ENCODE measurements at regions not wholly inside any gene's neighbourhood (a gene's known extent, or its start where the extent isn't known, plus 50 kb on each side); places are given as distances from the start of the nearest gene placed in this dataset.
"Not testable (repeated sequence)": the region's sequence is repeated elsewhere in the genome, so short reads cannot be mapped to it uniquely, and the experiment has no call there.

DNA sequence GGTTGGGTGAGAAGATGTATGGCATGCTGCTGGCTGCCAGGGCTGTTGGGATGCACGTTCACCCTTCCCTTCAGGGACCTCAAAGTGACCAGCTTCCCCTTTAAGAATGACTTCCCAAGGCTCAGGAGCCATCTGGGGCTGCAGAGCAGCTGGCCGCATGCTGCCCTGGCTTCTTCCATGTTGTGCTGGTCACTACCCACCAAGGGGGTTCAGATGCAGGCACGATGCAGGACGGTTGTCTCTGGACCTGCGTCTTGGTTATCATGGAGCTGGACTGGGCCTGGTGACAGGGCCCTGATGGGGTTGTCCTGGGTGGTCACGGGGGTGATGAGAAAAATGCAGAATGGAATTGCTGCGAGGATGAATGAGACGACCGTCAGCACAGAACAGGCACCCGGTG is 297.8 kb downstream of the POTED start:
- DNase-seq: not testable (repeated sequence)

DNA sequence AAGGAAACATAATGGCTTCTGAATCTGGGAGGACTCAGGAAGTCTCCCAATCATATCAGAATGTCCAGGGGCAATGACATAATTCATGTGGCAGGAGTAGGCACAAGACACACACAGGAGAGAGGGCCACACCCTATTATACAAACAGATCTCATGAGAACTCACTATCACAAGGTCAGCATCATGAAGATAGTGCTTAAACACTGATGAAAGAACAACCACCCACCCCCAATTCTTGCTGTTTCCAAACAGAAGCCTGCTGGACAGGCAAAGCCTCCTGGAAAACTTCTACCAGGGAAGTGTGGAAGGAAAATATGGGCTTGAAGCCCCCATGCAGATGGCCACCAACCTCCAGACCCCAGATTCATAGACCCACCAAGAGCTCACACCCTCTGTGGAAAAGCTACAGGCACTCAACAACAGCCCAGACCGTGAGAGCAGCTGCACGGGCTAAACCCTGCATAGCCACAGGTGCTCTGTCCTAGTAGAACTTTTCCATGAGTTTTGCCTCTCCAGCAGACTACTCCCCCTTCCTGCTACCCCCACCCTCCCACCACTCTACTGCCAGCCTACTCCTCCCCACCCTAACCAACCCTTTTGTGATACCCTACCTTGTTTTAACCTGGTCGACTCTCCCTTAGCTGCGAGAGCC is 287.1 kb downstream of the POTED start:
- DNase-seq: not testable (repeated sequence)

DNA sequence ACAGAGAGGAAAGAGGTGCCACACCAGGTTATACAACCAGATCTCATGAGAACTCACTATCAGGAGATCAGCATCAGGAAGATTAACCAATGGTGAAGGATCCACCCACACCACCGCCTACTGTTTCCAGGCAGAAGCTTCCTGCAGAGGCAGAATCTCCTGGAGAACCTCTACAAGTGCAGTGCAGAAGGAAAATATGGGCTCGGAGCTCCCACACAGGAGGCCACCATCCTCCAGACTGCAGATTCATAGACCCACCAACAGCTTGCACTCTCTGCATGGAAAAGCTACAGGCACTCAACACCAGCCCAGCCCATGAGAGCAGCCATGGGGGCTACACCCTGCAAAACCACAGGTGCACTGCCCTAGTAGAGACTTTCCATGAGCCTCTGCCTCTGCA is 284.0 kb downstream of the POTED start:
- not testable (repeated sequence) for DNase-seq

DNA sequence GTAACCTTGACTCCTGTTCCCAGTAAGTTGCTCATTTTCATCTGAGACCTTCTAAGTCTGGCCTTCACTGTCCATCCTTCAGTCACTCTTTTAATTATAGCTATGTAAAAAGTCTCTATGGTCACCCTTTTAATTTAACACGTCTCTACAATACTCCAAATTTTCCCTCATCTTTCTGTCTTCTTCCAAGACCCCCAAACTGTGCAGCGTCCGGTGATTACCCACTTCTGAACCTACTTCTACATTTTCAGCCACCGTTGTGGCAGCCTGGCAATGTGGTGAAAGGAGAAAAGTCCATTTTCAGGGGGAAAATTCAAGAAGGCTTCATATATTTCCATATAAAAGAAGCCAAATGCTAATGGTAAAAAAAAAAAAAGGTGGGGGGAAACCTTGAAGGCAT is 283.4 kb downstream of the POTED start:
- DNase-seq: not testable (repeated sequence)

DNA sequence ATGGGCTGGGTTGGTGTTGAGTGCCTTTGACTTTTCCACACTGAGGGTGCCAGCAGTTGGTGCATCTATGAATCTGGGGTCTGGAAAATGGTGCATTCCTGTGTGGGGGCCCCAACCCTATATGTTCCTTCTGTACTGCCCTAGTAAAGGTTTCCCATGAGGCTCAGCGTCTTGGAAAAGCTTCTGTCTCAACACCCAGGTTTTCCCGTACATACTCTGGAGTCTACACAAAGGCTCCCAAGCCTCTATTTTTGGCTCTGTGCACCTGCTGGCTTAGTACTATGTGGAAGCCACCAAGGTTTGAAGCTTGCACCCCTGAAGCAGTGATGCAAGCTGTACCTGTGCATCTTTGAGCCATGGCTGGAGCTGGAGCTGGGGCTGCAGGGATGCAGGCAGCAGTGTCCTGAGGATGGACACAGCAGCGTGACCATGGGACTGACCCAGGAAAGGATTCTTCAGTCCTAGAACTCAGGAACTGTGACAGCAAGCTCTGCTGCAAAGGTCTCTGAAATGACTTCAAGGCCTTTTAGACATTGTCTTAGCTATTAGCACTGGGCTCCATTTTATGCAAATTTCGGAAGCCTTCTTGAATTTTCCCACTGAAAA is 282.7 kb downstream of the POTED start:
- DNase-seq: not testable (repeated sequence)

DNA sequence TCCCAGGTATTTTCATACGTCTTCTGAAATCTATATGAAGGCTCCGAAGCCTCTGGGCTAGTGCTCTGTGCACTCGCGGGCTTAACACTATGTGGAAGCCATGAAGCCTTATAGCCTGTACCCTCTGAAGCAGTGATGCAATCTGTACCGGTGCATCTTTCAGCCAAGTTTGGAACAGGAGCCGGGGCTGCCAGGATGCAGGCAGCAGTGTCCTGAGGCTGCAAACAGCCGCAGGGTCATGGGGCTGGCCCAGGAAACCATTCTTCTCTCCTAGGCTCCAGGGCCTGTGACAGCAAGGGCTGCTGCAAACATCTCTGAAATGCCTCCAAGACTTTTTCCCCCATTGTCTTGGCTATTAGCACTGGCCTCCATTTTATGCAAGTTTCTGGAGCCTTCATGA is 279.6 kb downstream of the POTED start:
- DNase-seq: not testable (repeated sequence)

DNA sequence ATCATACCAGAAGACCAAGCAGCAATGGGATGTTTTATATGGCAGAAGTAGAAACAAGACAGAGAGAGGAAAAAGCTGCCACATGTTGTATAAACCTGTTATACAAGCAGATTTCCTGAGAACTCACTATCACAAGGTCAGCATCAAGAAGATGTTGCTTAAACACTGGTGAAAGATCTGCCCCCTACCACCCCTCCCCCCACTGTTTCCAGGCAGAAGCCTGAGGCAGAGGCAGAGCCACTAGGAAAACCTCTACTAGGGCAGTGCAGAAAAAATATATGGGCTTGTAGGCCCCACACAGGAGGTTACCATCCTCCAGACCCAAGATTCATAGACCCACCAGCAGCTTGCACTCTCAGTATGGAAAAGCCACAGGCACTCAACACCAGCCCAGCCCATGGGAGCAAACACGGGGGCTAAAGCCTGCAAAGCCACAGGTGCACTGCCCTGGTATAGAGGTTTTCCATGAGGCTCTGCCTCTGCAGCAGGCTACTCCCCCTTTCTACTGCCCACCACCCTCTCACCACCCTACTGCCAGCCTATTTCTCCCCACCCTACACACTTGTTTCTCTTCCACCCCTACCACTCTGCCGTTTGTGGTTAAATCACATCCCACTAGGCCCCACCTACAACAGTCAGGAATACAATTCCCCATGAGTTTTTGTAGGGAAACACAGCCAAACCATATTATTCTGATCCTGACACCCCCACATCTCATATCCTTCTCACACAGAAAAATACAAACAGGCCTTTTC is 274.2 kb downstream of the POTED start:
- not testable (repeated sequence) for DNase-seq

DNA sequence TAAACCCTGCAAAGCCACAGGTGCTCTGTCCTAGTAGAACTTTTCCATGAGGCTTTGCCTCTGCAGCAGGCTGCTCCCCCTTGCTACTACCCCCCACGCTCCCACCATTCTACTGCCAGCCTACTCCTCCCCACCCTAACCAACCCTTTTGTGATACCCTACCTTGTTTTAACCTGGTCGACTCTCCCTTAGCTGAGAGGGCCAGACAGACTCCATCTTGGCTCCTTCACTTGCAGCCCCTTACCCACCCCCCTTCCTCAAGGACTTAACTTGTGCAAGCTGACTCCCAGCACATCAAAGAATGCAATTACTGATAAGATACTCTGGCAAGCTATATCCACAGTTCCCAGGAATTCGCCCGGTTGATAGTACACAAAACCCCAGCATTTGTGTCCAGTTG is 267.9 kb downstream of the POTED start:
- DNase-seq: not testable (repeated sequence)

DNA sequence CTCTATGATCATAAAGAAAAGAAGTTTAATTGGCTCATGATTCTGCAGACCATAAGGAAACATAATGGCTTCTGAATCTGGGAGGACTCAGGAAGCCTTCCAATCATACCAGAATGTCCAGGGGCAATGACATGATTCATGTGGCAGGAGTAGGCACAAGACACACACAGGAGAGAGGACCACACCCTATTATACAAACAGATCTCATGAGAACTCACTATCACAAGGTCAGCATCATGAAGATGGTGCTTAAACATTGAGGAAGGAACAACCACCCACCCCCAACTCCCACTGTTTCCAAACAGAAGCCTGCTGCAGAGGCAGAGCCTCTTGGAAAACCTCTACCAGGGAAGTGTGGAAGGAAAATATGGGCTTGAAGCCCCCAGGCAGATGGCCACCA is 267.4 kb downstream of the POTED start:
- DNase-seq: not testable (repeated sequence)

DNA sequence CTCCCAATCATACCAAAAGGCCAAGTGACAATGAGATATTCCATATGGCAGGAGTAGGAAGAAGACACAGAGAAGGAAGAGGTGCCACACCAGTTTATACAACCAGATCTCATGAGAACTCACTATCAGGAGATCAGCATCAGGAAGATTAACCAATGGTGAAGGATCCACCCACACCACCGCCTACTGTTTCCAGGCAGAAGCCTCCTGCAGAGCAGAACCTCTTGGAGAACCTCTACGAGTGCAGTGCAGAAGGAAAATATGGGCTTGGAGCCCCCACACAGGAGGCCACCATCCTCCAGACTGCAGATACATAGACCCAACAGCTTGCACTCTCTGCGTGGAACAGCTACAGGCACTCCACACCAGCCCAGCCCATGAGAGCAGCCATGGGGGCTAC is 264.4 kb downstream of the POTED start:
- DNase-seq: not testable (repeated sequence)

DNA sequence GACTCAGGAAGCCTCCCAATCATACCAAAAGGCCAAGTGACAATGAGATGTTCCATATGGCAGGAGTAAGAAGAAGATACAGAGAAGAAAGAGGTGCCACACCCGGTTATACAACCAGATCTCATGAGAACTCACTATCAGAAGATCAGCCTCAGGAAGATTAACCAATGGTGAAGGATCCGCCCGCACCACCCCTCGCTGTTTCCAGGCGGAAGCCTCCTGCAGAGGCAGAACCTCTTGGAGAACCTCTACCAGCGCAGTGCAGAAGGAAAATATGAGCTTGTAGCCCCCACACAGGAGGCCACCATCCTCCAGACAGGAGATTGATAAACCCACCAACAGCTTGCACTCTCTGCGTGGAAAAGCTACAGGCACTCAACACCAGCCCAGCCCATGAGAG is 245.1 kb downstream of the POTED start:
- DNase-seq: no peak

DNA sequence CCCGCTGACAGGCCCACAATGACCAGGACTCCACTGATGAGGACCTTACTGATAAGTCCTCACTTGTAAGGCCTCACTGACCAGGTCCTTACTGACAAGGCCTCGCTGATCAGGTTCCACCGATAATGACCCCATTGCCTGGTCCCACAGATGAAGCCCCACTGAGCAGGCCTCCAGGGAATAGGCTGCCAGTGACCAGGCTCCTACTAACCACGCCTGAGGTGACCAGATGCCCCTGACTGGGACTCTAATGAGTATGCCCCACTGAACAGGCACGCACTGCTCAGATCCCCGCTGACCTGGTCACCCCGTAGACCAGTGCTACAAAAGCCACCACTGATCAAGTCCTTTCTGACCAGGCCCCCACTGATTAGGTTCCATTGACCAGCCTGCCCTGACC is 241.2 kb downstream of the POTED start:
- DNase-seq: not testable (repeated sequence)

DNA sequence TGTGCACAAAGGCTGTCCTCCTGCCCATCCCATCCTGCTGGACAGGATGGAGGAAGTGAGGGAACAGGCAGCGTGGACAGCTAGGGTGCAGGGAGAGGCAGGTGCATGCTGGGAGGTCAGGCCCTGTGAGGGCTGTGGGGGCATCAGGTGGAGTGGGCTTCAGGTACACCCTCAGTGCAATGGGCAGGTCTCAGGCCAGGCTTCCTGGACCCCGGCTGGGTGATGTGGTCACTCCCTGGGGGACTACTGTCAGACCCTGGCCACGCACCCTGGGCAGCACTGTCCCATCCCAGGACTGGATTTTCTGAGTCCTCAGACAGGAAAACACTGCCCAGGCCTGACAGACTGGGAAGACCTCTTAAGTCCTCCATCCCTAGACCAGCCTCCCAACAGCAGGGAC is 239.9 kb downstream of the POTED start:
- DNase-seq: not testable (repeated sequence)

DNA sequence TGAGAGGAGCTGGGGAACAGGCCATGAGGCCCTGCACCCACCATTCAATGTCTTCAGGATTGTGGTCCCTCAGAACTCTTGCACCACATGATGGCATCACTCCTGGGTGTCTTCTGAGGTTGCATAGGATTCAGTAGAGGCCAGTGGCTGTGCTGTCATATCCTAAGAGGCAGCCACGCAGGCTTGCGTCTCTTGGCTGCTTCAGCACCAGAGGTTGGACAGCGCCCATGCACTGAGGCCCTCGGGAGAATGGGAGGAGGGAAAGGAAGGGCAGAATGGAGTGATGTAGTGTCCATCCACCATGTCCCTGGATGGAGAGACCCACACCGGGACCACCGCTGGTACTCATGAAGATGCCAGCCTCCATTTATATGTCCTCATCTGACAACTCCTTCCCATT is 237.1 kb downstream of the POTED start:
- peak in 1 of 2 experiments; percentile 2 for DNase-seq

DNA sequence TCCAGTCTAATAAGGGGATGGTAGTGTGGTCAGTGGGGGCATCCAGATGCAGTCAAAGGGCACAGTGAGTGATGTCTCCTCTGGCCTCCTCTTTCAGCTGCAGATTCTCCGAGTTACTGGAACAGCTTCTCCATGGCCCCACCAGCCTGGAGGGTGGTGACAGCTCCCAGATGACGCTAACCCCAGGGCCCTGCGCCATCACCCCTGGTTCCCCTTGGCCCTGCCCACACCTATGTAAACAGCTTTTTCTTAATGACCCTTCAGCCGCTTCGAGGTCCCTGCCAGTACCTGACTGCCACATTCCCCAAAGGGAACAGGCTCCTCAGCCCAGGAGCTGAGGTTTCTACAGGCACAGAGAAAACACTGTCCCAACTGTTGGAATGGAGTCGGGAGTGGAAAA is 235.0 kb downstream of the POTED start:
- DNase-seq: not testable (repeated sequence)

DNA sequence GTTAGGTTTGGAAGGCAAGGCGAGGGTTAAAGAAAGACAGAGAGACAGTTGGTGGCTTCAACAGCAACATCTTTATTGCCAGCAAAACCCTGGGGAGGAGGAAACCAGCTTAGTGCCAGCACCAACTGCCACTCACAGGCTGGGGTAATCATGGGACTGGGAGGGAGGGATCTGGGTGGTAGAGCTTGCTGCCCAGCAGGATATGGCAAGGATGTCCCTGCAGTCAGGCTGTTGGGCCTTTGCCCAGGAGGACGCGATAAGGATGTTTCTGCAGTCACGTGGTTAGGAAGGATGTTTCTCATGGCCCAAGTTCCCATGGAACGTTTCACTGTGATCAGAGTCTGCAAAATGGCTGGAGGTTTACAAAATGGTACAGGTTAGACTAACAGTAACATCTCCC is 233.5 kb downstream of the POTED start:
- DNase-seq: not testable (repeated sequence)

DNA sequence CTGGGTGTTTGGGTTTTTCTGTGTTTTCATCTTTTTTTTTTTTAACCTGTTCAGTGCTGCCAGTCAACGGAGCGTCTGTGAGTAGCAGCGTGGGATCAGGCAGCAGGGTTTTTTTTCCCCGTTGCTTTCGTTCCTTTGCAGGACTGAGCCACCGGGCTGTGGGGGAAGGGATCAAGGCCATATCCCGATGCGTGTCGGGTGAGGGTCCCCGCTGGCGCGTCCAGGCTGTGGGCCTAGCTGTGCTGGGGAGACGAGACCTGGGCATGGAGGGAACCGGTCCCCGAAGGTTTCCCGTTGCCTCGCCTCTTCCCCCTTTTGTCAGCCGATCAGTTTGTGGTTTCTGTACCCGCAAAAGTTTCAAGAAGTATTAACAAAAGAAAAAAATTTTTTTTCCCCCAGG is 218.1 kb downstream of the POTED start:
- DNase-seq: not testable (repeated sequence)

DNA sequence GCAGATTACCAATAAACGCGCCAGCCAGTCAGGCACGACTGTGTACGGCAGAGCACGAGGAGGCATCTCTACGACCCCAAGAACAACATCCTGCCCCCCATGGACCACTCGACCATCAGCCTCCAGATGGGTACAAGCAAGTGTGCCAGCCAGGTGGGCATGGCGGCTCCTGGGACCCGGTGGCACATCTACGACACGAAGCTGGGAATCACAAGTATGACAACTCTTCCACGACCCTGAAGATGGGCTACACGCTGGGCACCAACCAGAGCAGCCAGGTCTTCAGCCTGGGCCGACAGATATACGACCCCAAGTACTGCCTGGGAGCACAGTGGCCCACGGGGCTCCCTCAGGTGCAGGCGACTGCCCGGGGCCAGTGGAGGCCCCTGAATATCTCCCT is 217.6 kb downstream of the POTED start:
- no peak for DNase-seq

DNA sequence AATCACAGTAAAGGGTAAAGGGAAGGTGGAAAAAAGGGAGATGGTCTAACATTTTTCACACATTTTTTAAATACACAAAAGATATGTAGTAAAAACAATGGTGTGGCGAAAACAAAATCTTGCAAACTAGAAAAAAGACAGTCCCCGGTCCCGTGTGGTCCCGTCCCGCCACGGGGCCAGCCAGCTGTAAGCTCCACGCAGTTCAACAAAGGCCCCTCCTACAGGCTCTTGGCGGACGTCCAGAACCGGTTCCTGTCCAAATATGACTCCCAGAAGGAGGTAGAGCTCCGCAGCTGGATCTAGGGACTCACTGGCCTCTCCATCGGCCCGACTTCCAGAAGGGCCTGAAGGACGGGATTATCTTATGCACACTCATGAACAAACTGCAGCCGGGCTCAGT is 216.9 kb downstream of the POTED start:
- not testable (repeated sequence) for DNase-seq

DNA sequence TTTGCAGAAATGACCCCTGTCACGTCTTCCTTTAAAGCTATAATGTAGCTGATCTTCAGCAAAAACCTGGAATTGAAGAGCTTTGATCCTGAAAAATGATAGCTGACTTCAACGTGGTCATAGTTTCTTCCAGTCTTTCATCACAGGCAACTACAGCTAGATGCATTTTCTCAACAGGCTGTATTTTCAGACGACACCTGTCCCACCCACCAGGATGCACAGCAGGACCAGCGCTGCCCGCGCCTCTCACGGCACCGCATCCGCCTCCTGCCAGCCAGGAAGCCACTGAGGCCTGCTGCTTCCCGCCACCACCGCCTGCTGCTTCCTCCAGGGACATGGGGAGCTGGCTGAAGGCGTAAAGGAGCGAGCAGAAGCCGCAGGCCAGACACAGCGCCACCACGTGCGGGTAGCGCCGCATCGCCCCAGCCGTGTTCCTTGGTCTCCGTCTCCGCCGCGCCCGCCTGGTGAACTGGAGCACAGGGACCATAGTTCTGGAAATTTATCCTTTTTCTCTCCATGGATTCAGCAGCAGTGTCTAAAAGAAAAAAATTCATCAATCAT is 215.7 kb downstream of the POTED start:
- DNase-seq: not testable (repeated sequence)

DNA sequence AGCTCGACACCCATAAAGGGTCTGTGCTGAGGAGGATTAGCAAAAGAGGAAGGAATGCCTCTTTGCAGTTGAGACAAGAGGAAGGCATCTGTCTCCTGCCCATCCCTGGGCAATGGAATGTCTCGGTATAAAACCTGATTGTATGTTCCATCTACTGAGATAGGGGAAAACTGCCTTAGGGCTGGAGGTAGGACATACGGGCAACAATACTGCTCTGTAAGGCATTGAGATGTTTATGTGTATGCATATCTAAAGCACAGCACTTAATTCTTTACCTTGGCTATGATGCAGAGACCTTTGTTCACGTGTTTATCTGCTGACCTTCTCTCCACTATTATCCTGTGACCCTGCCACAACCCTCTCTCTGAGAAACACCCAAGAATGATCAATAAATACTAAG is 210.7 kb downstream of the POTED start:
- DNase-seq: not testable (repeated sequence)

DNA sequence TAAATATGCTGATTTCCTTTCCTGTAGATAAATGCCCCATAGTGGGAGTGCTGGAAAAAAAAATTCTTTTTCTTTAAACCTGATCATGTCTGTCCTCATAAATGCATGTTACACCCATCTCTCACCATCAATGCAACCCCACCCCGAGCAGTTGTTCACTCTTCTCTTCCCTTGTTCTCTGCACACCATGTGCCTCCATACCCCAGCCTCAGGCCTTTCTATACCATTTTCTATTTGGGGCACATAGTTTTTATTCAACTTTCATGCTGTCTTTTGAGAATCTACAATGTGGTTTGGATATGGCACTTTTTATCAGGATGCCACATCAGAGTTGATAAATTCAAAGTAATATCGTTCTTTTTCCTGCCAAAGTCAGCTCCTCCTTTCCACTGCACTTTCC is 202.6 kb downstream of the POTED start:
- DNase-seq: not testable (repeated sequence)

DNA sequence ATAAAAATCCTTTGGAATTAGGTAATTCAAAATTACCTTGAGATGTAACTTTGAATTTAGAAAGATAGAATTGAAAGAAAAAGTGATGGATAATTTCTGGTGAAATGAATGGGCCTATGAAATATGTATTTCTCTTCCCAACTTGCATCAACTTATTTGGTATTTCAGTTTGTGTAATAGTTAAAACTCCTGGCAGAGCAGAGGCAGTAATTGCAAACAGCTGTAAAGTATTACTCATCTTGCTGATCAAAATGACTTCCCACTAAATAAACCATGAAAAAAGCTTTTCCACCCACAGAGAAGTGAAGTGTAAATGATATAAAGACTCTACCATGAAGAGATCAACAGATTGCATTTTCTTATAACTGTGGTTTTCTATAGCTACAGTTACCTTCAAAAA is 201.0 kb downstream of the POTED start:
- DNase-seq: not testable (repeated sequence)

DNA sequence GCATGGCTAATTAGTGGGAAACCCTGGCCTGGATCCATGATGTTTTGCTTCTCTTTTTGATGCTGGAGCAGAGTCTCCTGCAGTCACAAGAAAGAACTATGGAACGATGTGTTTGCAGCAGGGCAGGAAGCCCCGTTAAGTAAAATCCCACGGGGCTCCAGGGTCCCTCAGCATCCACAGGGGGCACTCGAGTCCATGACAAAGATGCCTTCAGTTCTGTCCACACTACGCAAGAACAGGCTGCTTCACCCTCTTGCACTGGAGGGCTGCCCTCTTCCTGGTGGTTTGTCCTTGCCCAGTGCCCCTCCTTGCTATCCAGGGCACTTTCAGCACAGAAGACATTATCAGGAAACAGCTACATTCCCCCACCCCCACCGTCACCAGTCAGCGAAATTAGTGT is 196.9 kb downstream of the POTED start:
- not testable (repeated sequence) for DNase-seq
